ENCODE measurements at regions not wholly inside any gene's neighbourhood (a gene's known extent, or its start where the extent isn't known, plus 50 kb on each side); places are given as distances from the start of the nearest gene placed in this dataset.
"Not testable (repeated sequence)": the region's sequence is repeated elsewhere in the genome, so short reads cannot be mapped to it uniquely, and the experiment has no call there.

GRCh38 chr6:120786682-120787081 lies 547.6 kb downstream of the TBC1D32 start:
- no peak for DNase-seq

GRCh38 chr6:120786256-120786655 lies 548.0 kb downstream of the TBC1D32 start:
- no peak for DNase-seq

- no peak for DNase-seq
Observed at GRCh38 chr6:120785459-120786086, 548.7 kb downstream of the TBC1D32 start.

- no peak for DNase-seq
Observed at GRCh38 chr6:120779441-120779840, 554.8 kb downstream of the TBC1D32 start.

GRCh38 chr6:120775698-120776097 lies 558.6 kb downstream of the TBC1D32 start:
- DNase-seq: no peak

GRCh38 chr6:120774275-120774674 lies 560.0 kb downstream of the TBC1D32 start:
- DNase-seq: peak; percentile 77

GRCh38 chr6:120771019-120771418 lies 563.3 kb downstream of the TBC1D32 start:
- DNase-seq: no peak

GRCh38 chr6:120764312-120764711 lies 570.0 kb downstream of the TBC1D32 start:
- no peak for DNase-seq

- no peak for DNase-seq
Observed at GRCh38 chr6:120759570-120759969, 574.7 kb downstream of the TBC1D32 start.

GRCh38 chr6:120748574-120748973 lies 585.7 kb downstream of the TBC1D32 start:
- DNase-seq: not testable (repeated sequence)

GRCh38 chr6:120736740-120737139 lies 597.5 kb downstream of the TBC1D32 start:
- no peak for DNase-seq

- DNase-seq: peak; percentile 25
Observed at GRCh38 chr6:120735641-120736040, 598.6 kb downstream of the TBC1D32 start.

- no peak for DNase-seq
Observed at GRCh38 chr6:120711255-120711654, 623.0 kb downstream of the TBC1D32 start.

- no peak for DNase-seq
Observed at GRCh38 chr6:120700001-120700400, 634.3 kb downstream of the TBC1D32 start.

GRCh38 chr6:120686492-120686891 lies 647.8 kb downstream of the TBC1D32 start:
- DNase-seq: no peak

- no peak for DNase-seq
Observed at GRCh38 chr6:120682145-120682544, 652.1 kb downstream of the TBC1D32 start.

GRCh38 chr6:120681204-120681603 lies 653.1 kb downstream of the TBC1D32 start:
- no peak for DNase-seq

- no peak for DNase-seq
Observed at GRCh38 chr6:120675886-120676285, 658.4 kb downstream of the TBC1D32 start.

- DNase-seq: no peak
Observed at GRCh38 chr6:120671519-120671918, 662.8 kb downstream of the TBC1D32 start.

GRCh38 chr6:120652506-120652905 lies 681.8 kb downstream of the TBC1D32 start:
- no peak for DNase-seq

- DNase-seq: no peak
Observed at GRCh38 chr6:120648713-120649112, 685.6 kb downstream of the TBC1D32 start.

- no peak for DNase-seq
Observed at GRCh38 chr6:120646101-120646500, 688.2 kb downstream of the TBC1D32 start.

GRCh38 chr6:120632975-120633374 lies 701.3 kb downstream of the TBC1D32 start:
- DNase-seq: no peak

GRCh38 chr6:120627612-120628011 lies 706.7 kb downstream of the TBC1D32 start:
- DNase-seq: no peak

GRCh38 chr6:120622127-120622631 lies 712.1 kb downstream of the TBC1D32 start:
- no peak for DNase-seq

All from fibroblast of skin of back (primary cell).